Umbilical cord (tissue), 1 donor: ENCODE measurements at regions not wholly inside any gene's neighbourhood (a gene's known extent, or its start where the extent isn't known, plus 50 kb on each side); places are given as distances from the start of the nearest gene placed in this dataset.

Experiments used
- DNase-seq: peaks from one replicate; pipeline ENCODE4 v3.0.0-alpha.2; 2015; ENCODE audit warnings: low spot score

- no peak for DNase-seq
Measured at GRCh38 chr2:226336283-226336682, 463.3 kb downstream of the IRS1 start.

DNA sequence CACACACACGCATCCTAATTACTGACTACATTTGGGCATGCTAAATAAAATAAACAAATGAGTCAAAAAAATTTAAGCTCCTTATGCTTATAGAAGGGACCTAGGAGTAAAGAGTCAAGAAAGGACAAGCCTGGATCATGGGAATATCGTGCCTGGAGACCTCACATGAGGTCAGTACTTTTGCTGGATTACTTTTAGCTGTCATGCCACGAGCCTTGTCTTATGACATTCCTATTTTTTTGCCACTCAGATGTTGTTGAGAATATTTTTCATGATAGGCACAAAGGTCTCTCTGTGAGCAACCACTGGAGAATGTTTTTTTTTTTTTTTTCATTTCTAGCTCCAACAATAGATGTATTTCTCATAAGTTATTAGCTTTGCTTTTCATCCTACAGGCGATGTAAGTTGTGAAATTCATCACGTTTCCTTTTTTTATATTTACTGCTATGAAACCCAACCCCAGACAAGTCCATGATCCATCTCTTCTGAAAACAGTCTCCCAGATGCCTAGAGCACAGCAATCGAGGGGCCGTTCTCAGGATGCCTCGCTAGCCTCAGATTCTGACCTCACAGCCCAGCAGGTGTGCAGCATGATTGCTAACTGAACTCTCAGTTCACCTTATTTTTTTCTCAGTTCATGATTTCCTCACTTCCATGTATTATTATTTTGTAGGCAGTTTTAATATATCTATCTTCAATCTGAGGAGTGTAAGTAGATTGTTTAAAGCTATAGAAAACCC lies 464.5 kb downstream of the IRS1 start:
- DNase-seq, result no peak

DNA sequence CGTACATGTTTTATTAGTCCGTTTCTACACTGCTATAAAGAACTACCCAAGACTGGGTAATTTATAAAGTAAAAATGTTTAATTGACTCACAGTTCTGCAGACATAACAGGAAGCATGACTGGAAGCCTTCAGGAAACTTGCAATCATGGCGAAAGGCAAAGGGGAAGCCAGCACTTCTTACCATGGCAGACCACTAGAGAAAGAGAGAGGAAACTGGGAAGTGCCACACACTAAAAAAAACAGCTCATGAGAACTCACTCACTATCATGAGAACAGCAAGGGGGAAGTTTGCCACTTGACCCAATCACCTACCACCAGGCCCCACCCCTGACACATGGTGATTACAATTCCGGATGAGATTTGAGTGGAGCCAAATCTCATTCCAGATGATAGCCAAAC lies 466.2 kb downstream of the IRS1 start:
- no peak for DNase-seq

DNA sequence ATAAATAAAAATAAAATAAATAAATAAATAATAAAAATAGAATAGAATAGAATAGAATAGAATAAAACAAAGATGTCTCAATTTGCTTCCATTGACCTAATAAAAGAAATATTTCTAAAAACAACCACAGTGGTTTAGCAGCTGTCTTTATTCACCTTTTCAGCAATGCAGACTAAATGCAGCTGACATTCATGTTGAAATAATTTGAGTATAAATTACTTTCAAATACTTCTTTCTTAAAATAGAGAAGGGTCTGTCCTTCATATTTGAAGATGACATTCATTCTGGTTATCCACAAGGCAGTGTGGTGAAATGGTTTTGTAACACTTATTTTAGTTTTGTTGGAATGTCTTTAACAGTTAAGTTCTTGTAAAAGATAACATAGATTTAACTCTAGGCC lies 469.4 kb downstream of the IRS1 start:
- DNase-seq, result no peak

DNA sequence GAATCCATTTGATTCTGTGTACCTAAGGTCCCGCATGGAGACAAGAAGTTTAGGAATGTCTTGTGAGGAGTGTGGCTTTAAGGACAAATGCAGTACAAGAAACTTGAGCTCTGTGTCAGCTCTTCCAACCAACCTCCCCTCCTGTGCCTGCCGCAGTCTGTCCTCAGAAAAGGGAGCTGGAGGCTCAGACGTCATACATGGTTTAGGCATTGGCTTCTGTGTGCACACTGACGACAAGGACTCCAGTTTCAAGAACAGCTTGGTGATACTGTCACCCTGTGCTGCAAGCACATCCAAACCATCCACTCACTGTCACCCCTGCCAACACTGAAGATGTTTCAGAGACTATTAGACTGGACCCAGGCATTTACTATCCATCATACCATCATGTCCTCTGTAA lies 470.4 kb downstream of the IRS1 start:
- DNase-seq, result no peak

DNA sequence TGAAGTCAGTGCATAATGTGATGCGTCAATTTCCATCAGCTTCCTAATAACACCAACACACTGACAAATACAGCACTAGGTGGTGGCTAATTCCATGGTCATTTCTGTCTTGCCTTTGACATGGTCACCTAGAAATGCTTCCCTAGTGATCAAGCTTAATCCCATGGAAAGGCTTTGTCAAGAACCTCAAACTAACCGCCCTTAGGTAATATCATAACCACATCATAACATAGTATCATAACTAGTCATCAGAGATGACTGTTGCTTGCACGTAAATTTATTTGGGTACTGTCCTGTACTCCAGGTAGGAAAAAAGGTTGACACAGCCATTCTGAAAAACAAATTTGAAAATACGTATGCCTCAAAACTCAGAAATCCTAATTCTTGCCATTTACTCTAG lies 471.8 kb downstream of the IRS1 start:
- no peak for DNase-seq

DNA sequence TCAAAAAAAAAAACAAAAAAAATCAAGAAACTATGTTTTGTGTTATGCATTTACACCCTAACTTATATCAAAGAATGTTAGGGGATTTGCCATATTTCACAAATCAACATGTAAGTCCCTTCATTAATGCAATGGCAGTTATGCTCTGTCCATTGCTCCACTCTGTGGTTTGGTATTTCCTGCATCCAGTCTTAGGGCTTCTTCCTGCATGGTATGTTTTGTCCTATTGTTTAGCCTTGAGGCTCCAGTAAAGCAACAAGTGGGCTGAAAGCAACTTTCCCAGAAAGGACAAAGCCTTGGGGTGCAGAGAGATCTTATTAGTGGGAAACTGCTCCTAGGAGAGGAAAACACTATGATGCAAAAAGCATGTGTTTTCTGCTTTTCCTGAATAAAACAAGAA lies 474.1 kb downstream of the IRS1 start:
- no peak for DNase-seq

DNA sequence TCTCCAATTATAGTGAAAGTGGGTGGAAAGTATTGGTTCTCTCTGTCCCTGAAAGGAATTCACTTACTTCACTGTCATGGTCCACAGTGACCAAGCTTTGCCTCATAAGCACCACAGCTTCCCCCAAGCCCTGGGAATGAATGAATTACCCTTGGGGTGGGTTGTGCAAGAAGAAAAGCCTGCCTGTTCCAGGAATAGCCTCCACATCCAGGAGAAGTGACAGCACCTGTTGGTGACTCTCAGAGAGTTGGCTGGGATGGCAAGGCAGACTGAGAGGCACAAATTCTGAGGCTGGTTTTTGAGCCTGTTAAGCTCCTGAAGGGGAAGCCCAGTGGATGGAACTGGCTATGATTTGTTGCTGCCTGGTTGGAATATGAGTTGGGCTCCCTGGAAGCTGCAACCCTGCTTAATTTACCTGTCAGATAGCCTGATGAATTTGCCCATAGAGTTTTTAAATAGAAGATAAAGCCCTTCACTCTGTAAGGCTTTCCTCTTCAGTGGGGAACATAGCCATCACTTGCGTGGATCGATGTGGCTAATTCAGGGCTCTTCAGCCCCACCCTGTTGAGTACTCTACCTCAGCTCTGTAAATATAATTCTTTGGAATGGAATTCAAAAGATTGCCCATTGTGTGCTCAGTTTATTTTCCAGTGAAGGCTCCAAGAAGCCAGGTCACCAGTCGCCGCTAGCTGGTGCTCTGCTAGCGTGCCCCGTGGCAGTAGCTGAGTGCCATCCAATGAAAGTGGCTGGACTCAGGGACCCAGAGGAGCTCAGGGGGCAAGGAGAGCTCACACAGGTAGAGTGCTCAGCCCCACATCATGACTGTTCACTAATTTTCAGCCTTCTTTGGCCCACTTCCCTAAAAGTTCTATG lies 479.3 kb downstream of the IRS1 start:
- no peak for DNase-seq

DNA sequence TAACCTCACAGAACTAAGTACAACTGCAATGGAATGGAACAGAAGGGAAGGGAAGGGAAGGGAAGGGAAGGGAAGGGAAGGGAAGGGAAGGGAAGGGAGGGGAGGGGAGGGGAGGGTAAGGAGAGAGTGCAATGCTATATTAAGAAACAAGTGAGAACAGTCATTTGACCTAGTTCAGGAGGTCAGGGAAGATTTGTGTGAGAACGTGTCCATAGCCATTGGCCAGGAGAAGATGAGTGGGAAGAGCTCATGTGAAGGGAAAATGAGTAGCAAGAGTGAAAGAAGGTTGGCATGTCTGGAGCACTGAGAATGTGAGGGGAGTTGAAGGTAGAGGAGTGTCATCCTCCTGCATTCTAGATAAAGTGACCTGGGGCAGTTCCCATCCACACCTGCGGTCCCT lies 481.6 kb downstream of the IRS1 start:
- no peak for DNase-seq

DNA sequence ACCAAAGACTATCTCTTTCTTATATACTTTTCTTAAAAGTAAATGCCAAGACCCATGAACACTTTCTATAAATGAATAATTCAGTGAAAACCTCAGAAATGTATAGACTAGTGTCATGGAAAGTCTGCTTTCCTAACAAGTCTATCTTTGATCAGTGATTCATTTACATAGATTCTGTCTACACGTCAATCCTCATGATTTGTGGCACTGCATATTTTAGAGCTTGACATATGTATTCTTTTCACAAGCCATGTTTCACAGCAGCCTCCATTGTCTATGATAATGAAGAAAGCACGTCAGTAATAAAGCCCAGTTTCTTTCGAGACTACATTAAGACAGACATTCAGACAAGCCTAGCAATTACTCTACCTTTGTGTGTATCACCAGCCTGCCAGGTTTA lies 486.6 kb downstream of the IRS1 start:
- DNase-seq, result no peak

DNA sequence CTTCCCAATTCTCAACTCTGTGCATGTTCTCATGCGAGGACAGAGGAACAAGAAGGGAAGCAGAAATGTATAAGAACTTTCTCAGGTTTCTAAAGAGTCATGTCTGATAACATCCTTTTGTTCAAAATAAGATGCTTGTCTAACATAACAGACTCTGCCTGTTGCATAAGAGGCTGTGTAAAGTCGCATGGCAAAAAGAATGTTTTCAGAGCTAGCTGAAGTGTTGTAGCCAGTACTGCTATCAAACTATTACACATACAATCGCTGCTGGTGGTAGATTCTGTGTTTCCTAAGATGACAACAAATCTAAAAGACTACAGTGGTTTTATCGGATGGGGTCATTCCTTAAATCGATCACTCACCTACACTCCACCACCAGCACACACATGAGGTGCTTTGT lies 487.5 kb downstream of the IRS1 start:
- DNase-seq, result no peak

- DNase-seq, result peak; percentile 84
Measured at GRCh38 chr2:226310146-226310545, 489.5 kb downstream of the IRS1 start.

DNA sequence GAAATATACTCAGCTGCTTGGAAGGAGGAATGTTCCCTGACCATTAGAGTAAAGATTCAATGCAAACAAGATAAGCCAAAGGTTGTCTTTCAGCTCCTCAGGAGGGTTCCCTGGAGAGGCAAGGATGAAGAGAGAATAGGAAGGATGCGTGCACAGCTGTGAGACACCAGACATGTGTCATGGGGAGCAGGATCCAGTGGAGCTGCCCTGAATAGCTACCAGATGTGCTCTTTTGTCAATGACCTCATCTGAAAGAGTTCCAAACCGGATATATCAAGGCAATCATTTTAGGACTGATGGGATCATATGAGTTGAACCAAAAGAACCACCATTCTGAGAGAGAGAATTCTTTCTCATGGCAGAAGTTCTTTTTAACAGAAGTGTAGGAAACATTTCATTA lies 490.6 kb downstream of the IRS1 start:
- no peak for DNase-seq

- no peak for DNase-seq
Measured at GRCh38 chr2:226308323-226308680, 491.3 kb downstream of the IRS1 start.

DNA sequence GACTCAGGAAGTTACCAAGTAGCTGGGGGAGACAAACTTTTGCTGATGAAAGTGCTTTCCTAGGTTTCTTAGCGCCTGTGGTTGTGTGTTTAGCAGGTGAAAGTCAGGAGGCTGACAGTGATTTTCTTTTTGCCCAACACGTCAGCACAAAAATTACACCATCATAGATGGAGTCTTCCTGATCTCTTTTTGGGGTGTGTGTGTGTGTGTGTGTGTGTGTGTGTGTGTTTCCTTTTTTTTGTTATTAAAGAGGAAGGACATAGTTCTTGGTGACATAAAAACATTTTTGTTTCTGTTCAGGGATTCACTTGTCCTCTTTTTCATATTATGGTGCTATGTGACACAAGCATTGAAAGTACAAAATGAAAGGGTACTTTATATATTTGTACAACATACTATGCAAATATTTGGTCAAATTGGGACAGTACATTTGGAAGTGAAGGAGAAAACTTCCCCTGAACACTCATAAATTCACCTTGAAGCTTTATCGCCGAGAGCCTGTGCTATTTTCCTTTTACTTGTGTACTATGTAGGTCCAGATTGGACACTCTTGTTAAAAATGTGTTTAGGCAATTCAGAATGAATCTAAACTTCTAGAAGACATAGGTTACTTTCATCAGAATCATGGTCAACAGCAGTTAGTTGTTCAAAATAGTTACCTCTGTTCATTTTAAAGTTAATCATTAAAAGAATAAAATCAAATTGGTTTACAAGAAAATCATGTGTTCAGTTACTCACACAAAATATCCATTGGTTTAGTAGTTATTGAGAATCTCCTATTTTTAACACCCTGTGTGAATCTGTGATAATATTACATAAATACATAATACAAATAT lies 491.9 kb downstream of the IRS1 start:
- no peak for DNase-seq

GRCh38 chr2:226306969-226307368 lies 492.7 kb downstream of the IRS1 start:
- no peak for DNase-seq

- no peak for DNase-seq
Measured at GRCh38 chr2:226304308-226304707, 495.3 kb downstream of the IRS1 start.

GRCh38 chr2:226303707-226304106 lies 495.9 kb downstream of the IRS1 start:
- no peak for DNase-seq

GRCh38 chr2:226300196-226300886 lies 499.3 kb downstream of the IRS1 start:
- DNase-seq, result no peak

- no peak for DNase-seq
Measured at GRCh38 chr2:226299771-226300170, 499.8 kb downstream of the IRS1 start.

- no peak for DNase-seq
Measured at GRCh38 chr2:226295681-226296080, 503.9 kb downstream of the IRS1 start.

GRCh38 chr2:226295123-226295522 lies 504.5 kb downstream of the IRS1 start:
- DNase-seq, result peak; percentile 26
